Right lobe of liver (tissue), 6 donors: ENCODE measurements at regions not wholly inside any gene's neighbourhood (a gene's known extent, or its start where the extent isn't known, plus 50 kb on each side); places are given as distances from the start of the nearest gene placed in this dataset.

Source experiments
- ATAC-seq, 4 donors: fragments of 200-7000 bp; cut with Tn5 transposase; one replicate each; pipeline ENCODE4 v1.9.1; 2020; ENCODE audit warnings: mild to moderate bottlenecking in 4 of 4, moderate library complexity in 4 of 4
- DNase-seq, 3 donors: peaks; one replicate each; pipeline ENCODE4 v3.0.0-alpha.2; 2020
- H3K27ac ChIP-seq, 3 donors: fragments of 200-600 bp; one replicate each; pipeline ENCODE4 v1.8.0; 2022
- H3K27me3 ChIP-seq, 2 donors: fragments of 200-600 bp; one replicate each; pipeline ENCODE4 v1.8.0; 2022
- H3K36me3 ChIP-seq, 4 donors: fragments of 200-600 bp; sonication (generic) in 1 of 4; one replicate each; pipeline versions ENCODE4 v1.5.1 to v1.8.0; 2017 to 2022; ENCODE audit warnings: control low read depth in 1 of 4
- H3K4me1 ChIP-seq, 4 donors: fragments of 200-600 bp; sonication (generic) in 1 of 4; one replicate each; pipeline versions ENCODE4 v1.5.1 to v1.8.0; 2017 to 2022; ENCODE audit warnings: control low read depth in 1 of 4
- H3K4me3 ChIP-seq, 3 donors: fragments of 200-600 bp; one replicate each; pipeline ENCODE4 v1.8.0; 2022
- H3K9me3 ChIP-seq, 4 donors: fragments of 200-600 bp; sonication (generic) in 1 of 4; one replicate each; pipeline versions ENCODE4 v1.5.1 to v1.8.0; 2017 to 2022; ENCODE audit warnings: control low read depth in 1 of 4
- POLR2A ChIP-seq: fragments of 450-650 bp; IDR thresholded peaks from one replicate; pipeline ENCODE4 v1.6.1; 2017; ENCODE audit warnings: antibody characterized with exemption, mild to moderate bottlenecking
- WGBS: methylation state at CpG from one replicate; pipeline ENCODE4 v1.1.6; 2018; ENCODE audit warnings: low coverage, low lambda C conversion rate; ENCODE audit not compliant: insufficient coverage; ENCODE audit errors: missing lambda C conversion rate; 5-methylcytosine and 5-hydroxymethylcytosine counted together
- intact Hi-C, 2 donors: fragments of 100-400 bp; cut with DNase I; formaldehyde crosslinking; loops; one replicate each; pipeline versions ENCODE4 v1.11.2 to v1.14.1; 2022
- TF ChIP-seq, protein P1 (sequence below), 4 donors: fragments of 200-600 bp in 3 of 4; fragments of 450-650 bp in 1 of 4; IDR thresholded peaks; one replicate each; pipeline versions ENCODE4 v1.5.1 to v1.8.0; 2016 to 2022; ENCODE audit warnings: antibody characterized with exemption in 4 of 4, mild to moderate bottlenecking in 2 of 4
- donor health status: DM: no; HTN: yes; CAD: no.
- donor health status: DM: no; HTN: no; CAD: no.
- donor health status: DM: no; HTN: no; CAD: no.
- donor health status: DM: no; HTN: yes; CAD: no.
- donor health status: DM: no; HTN: yes; CAD: no.

DNA sequence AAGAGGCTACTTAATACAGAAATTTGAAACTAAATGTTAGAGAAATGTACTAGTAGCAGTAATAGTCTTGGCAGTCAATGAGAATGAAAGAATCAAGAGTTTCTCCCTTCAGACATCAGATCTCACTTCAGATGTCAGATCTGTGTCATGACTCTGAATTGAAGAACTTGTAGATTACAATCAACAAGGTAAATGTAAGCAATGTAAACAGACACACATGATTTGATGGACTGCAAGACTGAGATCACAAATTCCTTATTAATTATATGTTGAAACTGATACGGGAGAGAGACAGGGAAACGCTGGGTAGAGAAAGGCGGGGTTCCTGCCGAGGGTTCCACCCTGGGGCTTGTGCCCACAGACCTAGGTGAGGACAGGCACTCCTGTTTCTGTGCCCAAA, 65.5 kb upstream of the HHIP start:
- H3K36me3 ChIP-seq, result no peaks in the 10 kb centered on the region
- WGBS, result 88% methylated on average over 4 of the region's 4 CpGs
- H3K27ac ChIP-seq, result no peak overlapping the region
- no peaks in the 10 kb centered on the region for H3K27me3 ChIP-seq
- DNase-seq (no peak), ATAC-seq (no peak)
- H3K4me1 ChIP-seq, result peaks cover 0 to 24% (median 4%) of the 10 kb centered on the region in 4 donors
- H3K9me3 ChIP-seq, result no peaks in the 10 kb centered on the region
- H3K4me3 ChIP-seq, result no peak overlapping the region
- intact Hi-C loops, result no loop called here
- no peak for TF ChIP-seq POLR2A
- TF ChIP-seq, protein P1, sequence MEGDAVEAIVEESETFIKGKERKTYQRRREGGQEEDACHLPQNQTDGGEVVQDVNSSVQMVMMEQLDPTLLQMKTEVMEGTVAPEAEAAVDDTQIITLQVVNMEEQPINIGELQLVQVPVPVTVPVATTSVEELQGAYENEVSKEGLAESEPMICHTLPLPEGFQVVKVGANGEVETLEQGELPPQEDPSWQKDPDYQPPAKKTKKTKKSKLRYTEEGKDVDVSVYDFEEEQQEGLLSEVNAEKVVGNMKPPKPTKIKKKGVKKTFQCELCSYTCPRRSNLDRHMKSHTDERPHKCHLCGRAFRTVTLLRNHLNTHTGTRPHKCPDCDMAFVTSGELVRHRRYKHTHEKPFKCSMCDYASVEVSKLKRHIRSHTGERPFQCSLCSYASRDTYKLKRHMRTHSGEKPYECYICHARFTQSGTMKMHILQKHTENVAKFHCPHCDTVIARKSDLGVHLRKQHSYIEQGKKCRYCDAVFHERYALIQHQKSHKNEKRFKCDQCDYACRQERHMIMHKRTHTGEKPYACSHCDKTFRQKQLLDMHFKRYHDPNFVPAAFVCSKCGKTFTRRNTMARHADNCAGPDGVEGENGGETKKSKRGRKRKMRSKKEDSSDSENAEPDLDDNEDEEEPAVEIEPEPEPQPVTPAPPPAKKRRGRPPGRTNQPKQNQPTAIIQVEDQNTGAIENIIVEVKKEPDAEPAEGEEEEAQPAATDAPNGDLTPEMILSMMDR (IDR thresholded peaks at IDR 0.05), result no peak

GRCh38 chr4:144582105-144582850, 63.7 kb upstream of the HHIP start:
- peak overlapping the region; percentile 32 to 42 (median 41) for H3K27ac ChIP-seq
- TF ChIP-seq POLR2A, result no peak
- TF ChIP-seq, protein P1 (IDR thresholded peaks at IDR 0.05), result no peak
- ATAC-seq, result peak in 1 of 4 donors; percentile 18
- peak overlapping the region in 1 of 3 donors; percentile 5 for H3K4me3 ChIP-seq
- intact Hi-C loops, result no loop called here
- H3K36me3 ChIP-seq, result no peaks in the 10 kb centered on the region
- H3K4me1 ChIP-seq, result peaks cover 0 to 24% (median 4%) of the 10 kb centered on the region in 4 donors
- H3K27me3 ChIP-seq, result no peaks in the 10 kb centered on the region
- WGBS, result 69% methylated on average over 7 of the region's 7 CpGs
- no peak for DNase-seq
- no peaks in the 10 kb centered on the region for H3K9me3 ChIP-seq

DNA sequence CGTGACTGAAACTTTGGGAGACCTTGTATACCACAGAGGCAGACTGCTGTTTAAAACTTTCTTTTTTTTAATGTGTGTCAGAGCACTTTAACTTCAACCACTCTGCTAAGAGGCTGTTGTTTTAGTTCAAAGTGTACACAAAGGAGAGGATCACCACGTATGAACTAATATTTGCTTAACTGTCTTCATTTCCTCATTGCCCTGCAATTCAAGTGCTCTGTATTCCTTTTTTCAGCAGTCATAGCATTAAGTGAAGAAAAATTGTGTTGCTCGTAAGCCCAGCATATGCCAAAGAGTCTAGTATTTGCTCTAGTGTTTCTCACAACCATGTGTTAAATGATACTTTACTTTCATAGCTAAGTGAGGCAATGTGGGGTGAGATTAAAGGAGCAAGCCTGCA, 63.0 kb upstream of the HHIP start:
- TF ChIP-seq, protein P1 (IDR thresholded peaks at IDR 0.05), result no peak
- TF ChIP-seq POLR2A, result no peak
- peak overlapping the region; percentile 32 to 42 (median 41) for H3K27ac ChIP-seq

GRCh38 chr4:144583658-144584057, 62.3 kb upstream of the HHIP start:
- DNase-seq (no peak), ATAC-seq (peak; percentile 87 to 92 (median 90))
- Histone ChIP-seq H3K9me3 (no peaks in the 10 kb centered on the region), H3K4me3 (no peak overlapping the region), H3K27me3 (no peaks in the 10 kb centered on the region), H3K27ac (peak overlapping the region in 1 of 3 donors; percentile 41), H3K36me3 (no peaks in the 10 kb centered on the region), H3K4me1 (peaks cover 0 to 24% (median 4%) of the 10 kb centered on the region in 4 donors)
- intact Hi-C loops, result no loop called here
- no peak for TF ChIP-seq POLR2A
- TF ChIP-seq, protein P1 (IDR thresholded peaks at IDR 0.05), result no peak

More for the DNA sequence above, 63.0 kb upstream of the HHIP start:
- intact Hi-C loops, result no loop called here
- Histone ChIP-seq H3K9me3 (no peaks in the 10 kb centered on the region), H3K36me3 (no peaks in the 10 kb centered on the region), H3K4me3 (peak overlapping the region in 1 of 3 donors; percentile 5), H3K27me3 (no peaks in the 10 kb centered on the region), H3K4me1 (peaks cover 0 to 24% (median 4%) of the 10 kb centered on the region in 4 donors)
- ATAC-seq (peak; percentile 90 to 95 (median 92)), DNase-seq (no peak)
- 13% methylated on average over 3 of the region's 3 CpGs for WGBS
